Fibroblast of villous mesenchyme (primary cell): ENCODE measurements at regions not wholly inside any gene's neighbourhood (a gene's known extent, or its start where the extent isn't known, plus 50 kb on each side); places are given as distances from the start of the nearest gene placed in this dataset.

Experiments
- DNase-seq: peaks from one replicate; pipeline ENCODE4 v3.0.0-alpha.2; 2010; ENCODE audit warnings: low read depth
- H3K4me3 ChIP-seq: 2 replicates; pipeline ENCODE4 v1.5.1; 2011; ENCODE audit warnings: low read depth, mild to moderate bottlenecking, low read length
- CTCF ChIP-seq: IDR thresholded peaks from 2 replicates; pipeline ENCODE4 v1.5.1; 2012; ENCODE audit warnings: low read depth, mild to moderate bottlenecking, low read length; ENCODE audit not compliant: insufficient read depth

- no peak for TF ChIP-seq CTCF
- DNase-seq: no peak
Observed at GRCh38 chr13:30019648-30020626, 169.5 kb upstream of the UBL3 start.

GRCh38 chr13:30017880-30018279 lies 167.5 kb upstream of the UBL3 start:
- no peak for DNase-seq
- no peak overlapping the region for H3K4me3 ChIP-seq
- peak; percentile 5 for TF ChIP-seq CTCF

More at GRCh38 chr13:30019648-30020626, 169.5 kb upstream of the UBL3 start:
- no peak overlapping the region for H3K4me3 ChIP-seq

GRCh38 chr13:30016398-30016797 lies 166.0 kb upstream of the UBL3 start:
- TF ChIP-seq CTCF: no peak
- H3K4me3 ChIP-seq: no peak overlapping the region
- DNase-seq: no peak

GRCh38 chr13:30009411-30009810 lies 159.0 kb upstream of the UBL3 start:
- TF ChIP-seq CTCF: no peak
- no peak for DNase-seq
- no peak overlapping the region for H3K4me3 ChIP-seq

- no peak overlapping the region for H3K4me3 ChIP-seq
- no peak for DNase-seq
- no peak for TF ChIP-seq CTCF
Observed at GRCh38 chr13:30006246-30006645, 155.8 kb upstream of the UBL3 start.

- no peak for TF ChIP-seq CTCF
- no peak for DNase-seq
Observed at GRCh38 chr13:30004204-30004603, 153.8 kb upstream of the UBL3 start.

More at GRCh38 chr13:30004204-30004603, 153.8 kb upstream of the UBL3 start:
- no peak overlapping the region for H3K4me3 ChIP-seq
